HG02981 (cell line): ENCODE measurements at regions not wholly inside any gene's neighbourhood (a gene's known extent, or its start where the extent isn't known, plus 50 kb on each side); places are given as distances from the start of the nearest gene placed in this dataset.
"Not testable (repeated sequence)": the region's sequence is repeated elsewhere in the genome, so short reads cannot be mapped to it uniquely, and the experiment has no call there.

ENCODE experiments used
- ATAC-seq: cut with Tn5 transposase; IDR thresholded peaks from one replicate; pipeline ENCODE4 v1.9.1; 2021; ENCODE audit warnings: mild to moderate bottlenecking, moderate library complexity; ENCODE audit not compliant: unreplicated experiment

- ATAC-seq = no peak
Observed at GRCh38 chr11:79676396-79676795, 235.6 kb upstream of the TENM4 start.

DNA sequence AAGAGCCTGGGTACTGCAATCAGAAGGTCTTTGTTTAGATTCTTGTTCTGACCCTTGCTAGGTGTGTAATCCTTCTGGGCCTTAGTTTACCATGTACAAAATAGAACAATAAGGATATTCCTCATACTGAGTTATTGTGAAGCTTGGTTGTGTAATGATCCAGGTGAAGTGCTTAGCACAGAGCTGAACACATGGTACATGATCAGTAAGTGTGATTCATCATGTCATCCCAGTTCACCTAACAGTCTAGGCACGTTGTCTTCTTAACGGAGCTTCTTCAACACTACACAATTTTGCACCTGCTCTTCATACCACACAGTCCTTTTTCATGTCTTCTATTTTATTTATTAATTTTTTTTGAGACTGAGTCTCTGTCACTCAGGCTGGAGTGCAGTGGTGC is 234.3 kb upstream of the TENM4 start:
- ATAC-seq = no peak

GRCh38 chr11:79672786-79673185 is 232.0 kb upstream of the TENM4 start:
- ATAC-seq = no peak

- no peak for ATAC-seq
Observed at GRCh38 chr11:79671401-79671800, 230.6 kb upstream of the TENM4 start.

GRCh38 chr11:79670882-79671281 is 230.1 kb upstream of the TENM4 start:
- no peak for ATAC-seq

DNA sequence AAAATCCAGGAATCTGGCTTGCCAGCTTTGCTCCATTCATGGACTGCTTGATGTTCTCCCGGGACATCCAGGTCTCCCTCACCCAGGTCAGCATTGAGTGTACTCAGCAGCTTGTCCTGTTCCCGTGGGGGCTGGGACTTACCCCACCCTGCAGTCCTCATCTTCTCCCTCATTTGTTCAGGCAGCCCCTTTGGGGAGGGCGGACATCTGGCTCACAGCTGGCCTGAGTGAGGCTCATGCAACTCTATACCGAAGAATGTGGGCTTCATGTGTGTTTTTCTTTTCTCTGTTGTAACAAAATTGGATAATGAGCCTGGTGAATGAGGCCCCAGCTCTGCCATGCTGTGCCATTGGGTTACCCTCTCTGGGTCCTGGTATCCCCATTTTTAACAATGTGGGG is 227.7 kb upstream of the TENM4 start:
- no peak for ATAC-seq

GRCh38 chr11:79667380-79667779 is 226.6 kb upstream of the TENM4 start:
- ATAC-seq = no peak

DNA sequence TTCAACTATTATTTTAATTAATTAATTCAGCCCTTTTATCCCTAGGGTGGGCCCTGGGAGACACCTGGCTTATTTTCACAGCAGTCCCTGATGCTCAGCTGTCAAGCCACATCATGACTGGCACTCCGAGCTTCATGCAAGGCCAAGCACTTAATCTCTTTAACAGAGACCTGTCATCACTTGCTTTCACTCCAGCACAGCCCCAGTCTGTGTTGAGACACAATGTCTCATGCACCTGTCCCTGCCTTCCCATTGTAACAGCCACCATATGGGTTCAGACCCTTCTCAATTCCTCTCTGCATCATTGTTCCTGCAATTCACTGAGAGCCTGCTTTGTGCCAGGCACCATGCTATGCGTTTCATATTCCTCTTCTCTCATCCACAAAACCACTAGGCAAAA is 222.2 kb upstream of the TENM4 start:
- ATAC-seq = no peak

- no peak for ATAC-seq
Observed at GRCh38 chr11:79661373-79661772, 220.5 kb upstream of the TENM4 start.

- ATAC-seq = no peak
Observed at GRCh38 chr11:79648766-79649520, 208.1 kb upstream of the TENM4 start.

DNA sequence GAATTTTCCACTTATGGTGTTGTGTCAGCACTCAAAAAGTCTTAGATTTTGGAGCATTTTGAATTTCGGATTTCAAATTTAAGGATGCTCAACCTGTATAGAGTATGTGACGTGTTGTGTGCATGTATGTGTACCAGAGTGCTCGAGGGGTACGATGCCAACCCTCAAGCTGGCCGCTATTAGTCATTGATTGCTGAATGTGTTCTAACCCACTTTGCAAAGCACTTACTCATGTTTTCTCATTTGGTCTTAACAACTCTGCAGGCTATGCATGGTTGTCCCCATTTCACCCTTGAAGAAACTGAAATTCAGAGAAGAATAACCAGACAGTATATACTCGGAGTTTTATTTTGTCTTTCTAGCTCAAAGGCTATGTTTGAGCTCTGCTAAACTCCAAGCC is 196.4 kb upstream of the TENM4 start:
- no peak for ATAC-seq

GRCh38 chr11:79634905-79635304 is 194.1 kb upstream of the TENM4 start:
- ATAC-seq = no peak

DNA sequence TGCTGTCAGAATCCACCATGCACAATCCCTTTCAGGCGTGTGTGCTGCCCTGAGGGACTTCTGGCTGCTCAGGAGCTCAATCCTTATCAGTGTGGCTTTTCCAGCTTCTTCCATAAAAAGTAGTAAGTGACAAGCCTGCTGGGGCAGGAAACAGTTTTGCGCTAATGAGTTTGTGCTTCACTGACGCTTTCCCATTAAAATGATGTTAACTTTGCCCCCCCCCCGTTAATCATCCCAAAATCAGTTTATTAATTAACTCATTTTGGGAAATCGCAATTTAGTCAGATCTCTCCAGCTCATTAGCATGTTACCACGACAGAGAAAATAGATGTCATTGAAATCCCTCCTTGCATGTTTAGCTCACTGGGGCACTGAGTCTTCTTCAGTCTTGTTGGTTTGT is 186.5 kb upstream of the TENM4 start:
- no peak for ATAC-seq

- ATAC-seq = no peak
Observed at GRCh38 chr11:79626135-79627075, 185.6 kb upstream of the TENM4 start.

DNA sequence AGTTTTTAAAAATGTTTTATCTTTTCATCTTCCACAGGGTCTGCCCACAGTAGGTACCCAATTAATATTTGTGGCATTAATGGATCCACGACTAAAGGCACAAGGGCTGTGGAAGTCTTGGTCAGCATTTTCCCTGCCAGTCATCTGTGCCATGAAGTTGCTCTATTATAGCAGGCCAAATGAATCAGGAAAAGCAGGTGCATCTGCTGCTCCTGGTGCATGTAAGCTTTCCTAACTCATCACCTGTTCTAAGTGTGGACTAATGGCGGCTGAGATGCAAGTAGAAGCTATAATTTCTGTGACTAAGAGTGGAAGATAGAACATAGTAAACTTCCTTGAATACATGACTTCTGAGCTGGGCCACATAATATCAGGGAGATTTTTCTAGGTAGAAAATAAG is 182.5 kb upstream of the TENM4 start:
- no peak for ATAC-seq

DNA sequence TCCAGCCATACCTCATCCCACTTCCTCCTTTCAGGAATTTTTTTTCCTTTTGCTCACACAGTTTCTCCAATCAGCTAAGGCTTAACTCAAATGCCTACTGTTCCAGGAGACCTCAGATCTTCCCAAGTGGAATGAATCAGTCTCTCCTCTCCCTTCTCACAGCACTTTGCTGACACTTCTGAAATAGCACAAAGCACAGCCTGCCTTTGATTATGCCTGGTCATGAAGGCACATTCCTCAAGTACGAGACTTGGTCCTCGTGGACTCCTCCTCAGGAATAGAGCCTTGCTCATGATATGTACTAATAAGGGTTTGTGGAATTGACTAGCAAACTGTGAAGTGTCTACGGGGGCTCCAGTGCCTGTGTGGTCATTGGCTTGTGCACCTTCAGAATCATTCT is 176.7 kb upstream of the TENM4 start:
- ATAC-seq = no peak

DNA sequence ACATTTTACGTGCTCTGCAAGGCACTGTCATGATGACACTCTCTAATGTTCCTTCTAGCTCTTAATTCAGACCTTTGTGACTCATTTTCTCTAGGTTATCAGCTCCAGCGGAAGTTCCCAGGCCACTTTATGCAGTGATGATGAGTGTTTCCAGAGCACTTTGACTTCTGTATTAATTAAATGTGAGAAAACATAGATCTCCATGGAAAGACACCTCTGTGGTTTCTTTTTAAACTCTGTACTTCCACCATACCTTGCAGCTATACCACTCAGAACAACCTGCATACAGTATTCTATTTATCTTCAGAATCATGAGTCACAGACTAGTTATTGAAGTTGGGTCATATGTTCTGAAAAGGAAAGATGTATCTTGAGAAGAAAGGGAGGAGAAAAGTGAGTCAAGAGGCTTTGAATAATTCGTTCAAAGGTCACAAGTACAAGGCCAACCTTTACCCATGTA is 175.6 kb upstream of the TENM4 start:
- ATAC-seq = no peak

GRCh38 chr11:79615425-79615824 is 174.6 kb upstream of the TENM4 start:
- no peak for ATAC-seq

DNA sequence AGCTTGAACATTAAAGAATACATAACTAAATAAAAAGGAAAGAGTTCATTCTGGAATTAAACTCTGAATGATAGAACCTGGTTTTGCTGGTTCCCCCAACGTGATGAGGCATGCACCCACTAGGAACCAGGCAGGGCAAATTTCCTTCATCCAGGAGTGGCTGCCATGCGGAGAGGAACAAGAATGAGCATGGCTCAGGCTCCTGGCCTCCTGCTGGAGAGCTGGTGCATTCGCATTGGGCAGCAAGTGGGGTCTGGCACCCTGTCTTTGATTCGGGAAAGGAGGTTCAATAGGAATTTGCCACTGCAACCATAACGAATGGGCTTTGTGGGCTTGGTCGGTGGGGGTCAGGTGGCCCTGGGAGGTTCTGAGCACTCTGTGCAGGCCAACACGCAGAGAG is 169.8 kb upstream of the TENM4 start:
- no peak for ATAC-seq

DNA sequence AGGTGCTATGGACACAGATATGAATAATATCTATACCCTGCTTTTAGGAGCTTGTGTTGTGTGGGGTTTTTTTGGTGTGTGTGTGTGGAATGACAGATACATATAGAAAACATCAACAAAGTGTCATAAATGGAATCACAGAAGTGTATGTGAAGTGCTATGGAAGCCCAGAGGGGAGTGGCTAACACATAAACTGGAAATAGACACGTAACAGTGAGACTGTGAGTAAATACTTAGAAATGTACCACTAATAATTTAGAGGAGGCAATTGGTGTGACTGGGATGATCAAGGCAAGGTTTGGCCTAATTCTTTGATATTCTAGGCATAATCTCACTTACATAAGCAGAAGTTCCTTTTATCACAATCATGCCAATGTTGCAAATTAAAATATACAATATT is 169.3 kb upstream of the TENM4 start:
- ATAC-seq = no peak

GRCh38 chr11:79609511-79609910 is 168.7 kb upstream of the TENM4 start:
- ATAC-seq = no peak

DNA sequence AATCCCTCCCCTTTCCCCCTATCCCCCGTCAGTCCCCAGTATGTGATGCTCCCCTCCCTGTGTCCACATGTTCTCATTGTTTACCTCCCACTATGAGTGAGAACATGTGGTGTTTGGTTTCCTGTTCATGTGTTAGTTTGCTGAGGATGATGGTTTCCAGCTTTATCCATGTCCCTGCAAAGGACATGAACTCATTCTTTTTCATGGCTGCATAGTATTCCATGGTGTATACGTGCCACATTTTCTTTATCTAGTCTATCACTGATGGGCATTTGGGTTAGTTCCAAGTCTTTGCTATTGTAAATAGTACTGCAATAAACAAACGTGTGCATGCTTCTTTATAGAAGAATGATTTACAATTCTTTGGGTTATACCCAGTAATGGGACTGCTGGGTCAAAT is 165.6 kb upstream of the TENM4 start:
- ATAC-seq = not testable (repeated sequence)
